B cell (primary cell): ENCODE measurements at regions not wholly inside any gene's neighbourhood (a gene's known extent, or its start where the extent isn't known, plus 50 kb on each side); places are given as distances from the start of the nearest gene placed in this dataset.

Experiments
- ATAC-seq: fragments of 200-7000 bp; cut with Tn5 transposase; one replicate; pipeline ENCODE4 v1.10.0; 2021; ENCODE audit warnings: low read depth, mild to moderate bottlenecking, moderate number of reproducible peaks, moderate library complexity
- CTCF ChIA-PET: fragments of 350-600 bp; sonication (Branson Sonifier 250); formaldehyde crosslinking; loops from one replicate; lab custom pipeline; 2021; ENCODE audit warnings: antibody characterized with exemption, inconsistent platforms; lab: Charles Lee
- POLR2A ChIA-PET: fragments of 350-600 bp; sonication (Branson Sonifier 250); formaldehyde crosslinking; loops from one replicate; lab custom pipeline; 2021; ENCODE audit warnings: antibody characterized with exemption; lab: Charles Lee
- DNase-seq: peaks from one replicate; pipeline ENCODE4 v3.0.0; 2013
- H2AFZ ChIP-seq: 2 replicates; pipeline ENCODE4 v1.6.1; 2012; ENCODE audit warnings: mild to moderate bottlenecking, low read depth, low read length; ENCODE audit not compliant: insufficient read depth, poor library complexity, severe bottlenecking
- H3K27ac ChIP-seq, 2 donors: 1 replicate in 1 of 2; 2 replicates in 1 of 2; pipeline ENCODE4 v1.5.1; 2012 to 2013; ENCODE audit warnings: low read length in 2 of 2, mild to moderate bottlenecking in 2 of 2, moderate library complexity in 1 of 2
- H3K27me3 ChIP-seq, 4 experiments: fragments of 200-600 bp in 1 of 4; sonication (generic) in 1 of 4; replicated peaks in 1 of 4; 1 replicate in 2 of 4; 2 replicates in 2 of 4; pipeline versions ENCODE4 v1.6.1 to v1.7.0; 2013 to 2016; ENCODE audit warnings: low read length in 3 of 4, mild to moderate bottlenecking in 2 of 4, mixed read lengths in 1 of 4, moderate library complexity in 1 of 4; ENCODE audit not compliant: insufficient read depth in 4 of 4, control insufficient read depth in 3 of 4; ENCODE audit errors: control extremely low read depth in 1 of 4
- H3K36me3 ChIP-seq, 2 experiments: replicated peaks in 1 of 2; 1 replicate in 1 of 2; 2 replicates in 1 of 2; pipeline versions ENCODE4 v1.6.1 to v1.7.1; 2013; ENCODE audit warnings: low read length in 1 of 2; ENCODE audit not compliant: insufficient read depth in 2 of 2, control insufficient read depth in 1 of 2; ENCODE audit errors: control extremely low read depth in 1 of 2, extremely low read depth in 1 of 2
- H3K4me1 ChIP-seq, 2 donors: fragments of 200-600 bp in 1 of 2; sonication (generic) in 1 of 2; 1 replicate in 1 of 2; 2 replicates in 1 of 2; pipeline versions ENCODE4 v1.5.1 to v1.6.1; 2013 to 2017; ENCODE audit warnings: low read length in 2 of 2; ENCODE audit not compliant: control insufficient read depth in 2 of 2, insufficient read depth in 2 of 2
- H3K4me2 ChIP-seq: replicated peaks from 2 replicates; pipeline ENCODE3; 2012; ENCODE audit warnings: mild to moderate bottlenecking, low read depth, low read length; ENCODE audit not compliant: poor library complexity, severe bottlenecking
- H3K4me3 ChIP-seq, 5 experiments: fragments of 200-600 bp in 1 of 5; sonication (generic) in 1 of 5; 1 replicate in 3 of 5; 2 replicates in 2 of 5; pipeline versions ENCODE4 v1.5.1 to v1.7.0; 2011 to 2016; ENCODE audit warnings: low read length in 4 of 5, mild to moderate bottlenecking in 4 of 5, low read depth in 2 of 5, control low read depth in 1 of 5, moderate library complexity in 1 of 5; ENCODE audit not compliant: insufficient read depth in 1 of 5; ENCODE audit errors: control extremely low read depth in 1 of 5, extremely low read depth in 1 of 5
- H3K79me2 ChIP-seq: fragments of 200-600 bp; sonication (generic); one replicate; pipeline ENCODE4 v1.6.0; 2016; ENCODE audit warnings: low read length; ENCODE audit not compliant: control insufficient read depth, insufficient read depth
- H3K9ac ChIP-seq: fragments of 200-600 bp; sonication (generic); 2 replicates; pipeline ENCODE4 v1.6.1; 2017; ENCODE audit warnings: mild to moderate bottlenecking, low read length, moderate library complexity
- H3K9me3 ChIP-seq, 3 donors: one replicate each; pipeline versions ENCODE4 v1.6.1 to v1.7.1; 2013; ENCODE audit warnings: low read length in 2 of 3; ENCODE audit not compliant: control insufficient read depth in 2 of 3, insufficient read depth in 1 of 3; ENCODE audit errors: control extremely low read depth in 1 of 3
- H4K20me1 ChIP-seq: 2 replicates; pipeline ENCODE4 v1.6.0; 2012; ENCODE audit warnings: mild to moderate bottlenecking, low read length; ENCODE audit not compliant: insufficient read depth, control insufficient read depth, poor library complexity, severe bottlenecking
- H3K27ac Mint-ChIP-seq: one replicate; pipeline ENCODE4 v1.8.0; 2021; ENCODE audit warnings: mixed read lengths
- H3K27me3 Mint-ChIP-seq: one replicate; pipeline ENCODE4 v1.8.0; 2021; ENCODE audit warnings: mixed read lengths
- H3K4me1 Mint-ChIP-seq: one replicate; pipeline ENCODE4 v1.8.0; 2021; ENCODE audit warnings: mixed read lengths
- H3K4me3 Mint-ChIP-seq: one replicate; pipeline ENCODE4 v1.8.0; 2021; ENCODE audit warnings: mixed read lengths
- H3K9me3 Mint-ChIP-seq: one replicate; pipeline ENCODE4 v1.8.0; 2022; ENCODE audit warnings: mixed read lengths; ENCODE audit not compliant: insufficient read depth
- EZH2 ChIP-seq: IDR thresholded peaks from 2 replicates; pipeline ENCODE4 v1.6.1; 2012; ENCODE audit warnings: borderline replicate concordance, low read depth, mild to moderate bottlenecking, moderate library complexity, low read length; ENCODE audit not compliant: insufficient read depth, poor library complexity, severe bottlenecking
- WGBS: methylation state at CpG from one replicate; pipeline ENCODE4 v1.1.5; 2013; ENCODE audit warnings: missing lambda C conversion rate; ENCODE audit not compliant: insufficient coverage; 5-methylcytosine and 5-hydroxymethylcytosine counted together
- intact Hi-C: fragments of 100-400 bp; cut with micrococcal nuclease; formaldehyde crosslinking; loops from one replicate; pipeline ENCODE4 v1.10.0; 2022
- TF ChIP-seq, protein P1 (sequence below): fragments of 200-600 bp; IDR thresholded peaks from one replicate; pipeline ENCODE4 v1.8.0; 2022; ENCODE audit warnings: antibody characterized with exemption, mild to moderate bottlenecking

- no peaks in the 10 kb centered on the region for H3K36me3 ChIP-seq
- no peaks in the 10 kb centered on the region for H3K27me3 ChIP-seq
- H3K27ac Mint-ChIP-seq: no peak overlapping the region
- no peaks in the 10 kb centered on the region for H3K79me2 ChIP-seq
- peaks cover 0 to 34% (median 0%) of the 10 kb centered on the region in 3 donors for H3K9me3 ChIP-seq
- H3K4me3 ChIP-seq: no peak overlapping the region
- CTCF ChIA-PET: no interaction called here
- no peak overlapping the region for H3K9ac ChIP-seq
- TF ChIP-seq, protein P1, sequence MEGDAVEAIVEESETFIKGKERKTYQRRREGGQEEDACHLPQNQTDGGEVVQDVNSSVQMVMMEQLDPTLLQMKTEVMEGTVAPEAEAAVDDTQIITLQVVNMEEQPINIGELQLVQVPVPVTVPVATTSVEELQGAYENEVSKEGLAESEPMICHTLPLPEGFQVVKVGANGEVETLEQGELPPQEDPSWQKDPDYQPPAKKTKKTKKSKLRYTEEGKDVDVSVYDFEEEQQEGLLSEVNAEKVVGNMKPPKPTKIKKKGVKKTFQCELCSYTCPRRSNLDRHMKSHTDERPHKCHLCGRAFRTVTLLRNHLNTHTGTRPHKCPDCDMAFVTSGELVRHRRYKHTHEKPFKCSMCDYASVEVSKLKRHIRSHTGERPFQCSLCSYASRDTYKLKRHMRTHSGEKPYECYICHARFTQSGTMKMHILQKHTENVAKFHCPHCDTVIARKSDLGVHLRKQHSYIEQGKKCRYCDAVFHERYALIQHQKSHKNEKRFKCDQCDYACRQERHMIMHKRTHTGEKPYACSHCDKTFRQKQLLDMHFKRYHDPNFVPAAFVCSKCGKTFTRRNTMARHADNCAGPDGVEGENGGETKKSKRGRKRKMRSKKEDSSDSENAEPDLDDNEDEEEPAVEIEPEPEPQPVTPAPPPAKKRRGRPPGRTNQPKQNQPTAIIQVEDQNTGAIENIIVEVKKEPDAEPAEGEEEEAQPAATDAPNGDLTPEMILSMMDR: no peak
- TF ChIP-seq EZH2: no peak
- no peak overlapping the region for H3K4me2 ChIP-seq
- no peaks in the 10 kb centered on the region for H3K27me3 Mint-ChIP-seq
- peaks cover 10% of the 10 kb centered on the region for H3K9me3 Mint-ChIP-seq
- no peak overlapping the region for H2AFZ ChIP-seq
- 84% methylated on average over 2 of the region's 6 CpGs for WGBS
- ATAC-seq: no peak
- no peak overlapping the region for H3K4me3 Mint-ChIP-seq
- intact Hi-C loops: no loop called here
- POLR2A ChIA-PET: no interaction called here
- H3K4me1 ChIP-seq: no peaks in the 10 kb centered on the region
- H3K4me1 Mint-ChIP-seq: no peaks in the 10 kb centered on the region
- DNase-seq: no peak
- H3K27ac ChIP-seq: no peak overlapping the region
- no peaks in the 10 kb centered on the region for H4K20me1 ChIP-seq
Measured at GRCh38 chr10:130388746-130389145, 252.6 kb downstream of the GLRX3 start.

- DNase-seq (no peak), ATAC-seq (no peak)
- no peaks in the 10 kb centered on the region for H3K4me1 Mint-ChIP-seq
- Histone ChIP-seq H3K79me2 (no peaks in the 10 kb centered on the region), H3K27me3 (no peaks in the 10 kb centered on the region), H3K4me1 (no peaks in the 10 kb centered on the region), H3K27ac (no peak overlapping the region), H4K20me1 (no peaks in the 10 kb centered on the region), H3K4me2 (no peak overlapping the region), H3K4me3 (no peak overlapping the region), H3K9ac (no peak overlapping the region), H3K36me3 (no peaks in the 10 kb centered on the region), H2AFZ (no peak overlapping the region), H3K9me3 (peaks cover 0 to 40% (median 0%) of the 10 kb centered on the region in 3 donors)
- intact Hi-C loops: no loop called here
- H3K27ac Mint-ChIP-seq: no peak overlapping the region
- no peaks in the 10 kb centered on the region for H3K27me3 Mint-ChIP-seq
- TF ChIP-seq, protein P1: no peak
- no peak for TF ChIP-seq EZH2
- ChIA-PET POLR2A (no interaction called here), CTCF (no interaction called here)
- 78% methylated on average over 5 of the region's 5 CpGs for WGBS
- H3K9me3 Mint-ChIP-seq: peaks cover 6% of the 10 kb centered on the region
- H3K4me3 Mint-ChIP-seq: no peak overlapping the region
Measured at GRCh38 chr10:130389906-130390305, 253.7 kb downstream of the GLRX3 start.
